Activated CD4-positive, alpha-beta T cell treated with anti-CD3 and anti-CD28 coated beads, Interleukin-2, amount 50 U/mL, for 1 hour (primary cell): ENCODE measurements at regions not wholly inside any gene's neighbourhood (a gene's known extent, or its start where the extent isn't known, plus 50 kb on each side); places are given as distances from the start of the nearest gene placed in this dataset.
"Not testable (repeated sequence)": the region's sequence is repeated elsewhere in the genome, so short reads cannot be mapped to it uniquely, and the experiment has no call there.

Experiments
- DNase-seq: peaks from one replicate; pipeline ENCODE4 v3.0.0-alpha.2; 2020

- DNase-seq: not testable (repeated sequence)
Measured at GRCh38 chr9:41839786-41840185, 289.4 kb downstream of the CNTNAP3B start.

GRCh38 chr9:41838953-41839352 is 290.3 kb downstream of the CNTNAP3B start:
- DNase-seq: not testable (repeated sequence)

DNA sequence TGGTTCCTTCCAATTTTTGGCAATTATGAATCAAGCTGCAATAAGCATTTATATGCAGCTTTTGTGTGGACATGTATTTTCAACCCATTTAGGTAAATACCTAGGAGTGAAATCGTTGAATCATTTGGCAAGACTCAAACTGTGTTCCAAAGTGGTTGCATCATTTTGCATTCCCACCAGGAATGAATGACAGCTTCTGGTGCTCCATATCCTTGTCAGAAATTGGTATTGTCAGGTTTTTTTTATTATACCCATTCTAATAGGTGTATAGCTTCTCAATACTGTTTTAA is 290.7 kb downstream of the CNTNAP3B start:
- not testable (repeated sequence) for DNase-seq

DNA sequence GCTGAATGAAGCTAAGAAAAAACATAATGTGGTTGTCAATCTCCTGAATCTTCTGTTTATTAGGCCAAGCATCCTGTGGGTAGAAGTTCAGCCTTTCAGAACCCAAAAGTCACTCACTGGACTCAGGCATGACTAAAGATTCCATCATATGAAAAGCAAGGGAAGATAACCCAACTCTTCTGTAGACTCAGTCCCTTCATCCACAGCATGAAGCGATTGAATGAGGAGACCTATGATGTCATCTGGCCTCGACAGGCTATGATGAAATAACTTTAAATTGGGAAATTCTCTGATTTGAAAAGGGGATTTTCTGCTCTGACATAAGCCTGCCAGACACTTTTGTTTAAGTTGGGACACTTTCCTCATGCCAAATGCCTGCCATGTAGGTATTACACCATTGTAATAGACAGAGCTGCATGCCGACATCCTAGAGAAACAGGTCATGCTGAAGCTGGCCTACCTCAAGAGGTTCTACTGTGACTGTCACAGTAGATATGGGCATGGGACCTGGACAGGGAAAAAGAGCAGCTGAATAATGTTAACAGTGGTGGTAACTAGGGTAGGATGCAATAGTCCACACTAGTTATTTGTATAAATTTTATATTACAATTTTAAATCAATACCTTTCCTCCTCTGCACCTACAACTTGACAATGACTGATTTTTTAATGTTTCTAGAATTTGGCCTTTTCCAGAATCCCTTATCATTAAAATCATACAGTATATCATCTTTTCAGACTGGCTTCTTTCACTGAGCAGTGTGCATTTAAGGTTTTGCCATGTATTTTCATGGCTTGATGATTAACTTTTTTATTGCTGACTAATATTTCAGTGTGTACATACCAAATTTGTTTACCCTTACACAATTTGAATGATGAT is 291.3 kb downstream of the CNTNAP3B start:
- DNase-seq: not testable (repeated sequence)

- not testable (repeated sequence) for DNase-seq
Measured at GRCh38 chr9:41833108-41833507, 296.1 kb downstream of the CNTNAP3B start.

DNA sequence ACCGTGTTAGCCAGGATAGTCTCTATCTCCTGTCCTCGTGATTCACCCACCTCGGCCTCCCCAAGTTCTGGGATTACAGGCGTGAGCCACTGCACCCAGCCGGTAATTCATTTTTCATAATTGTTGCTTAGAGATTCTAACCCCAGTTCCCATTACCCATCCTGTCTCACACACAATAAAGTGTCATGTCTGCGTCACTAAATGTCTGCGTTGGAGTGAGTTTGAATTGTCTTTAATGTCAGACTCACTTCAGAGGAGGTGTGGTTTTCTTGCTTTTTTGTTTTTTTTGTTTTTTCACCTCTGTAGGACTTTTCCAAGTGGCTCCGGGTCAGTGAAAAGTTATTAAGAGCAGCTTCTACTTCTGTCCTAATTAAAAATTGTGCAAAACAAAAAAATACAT is 304.5 kb downstream of the CNTNAP3B start:
- DNase-seq: not testable (repeated sequence)

- DNase-seq: not testable (repeated sequence)
Measured at GRCh38 chr9:41802706-41803105, 326.5 kb downstream of the CNTNAP3B start.

- DNase-seq: not testable (repeated sequence)
Measured at GRCh38 chr9:41798684-41799083, 330.5 kb downstream of the CNTNAP3B start.

DNA sequence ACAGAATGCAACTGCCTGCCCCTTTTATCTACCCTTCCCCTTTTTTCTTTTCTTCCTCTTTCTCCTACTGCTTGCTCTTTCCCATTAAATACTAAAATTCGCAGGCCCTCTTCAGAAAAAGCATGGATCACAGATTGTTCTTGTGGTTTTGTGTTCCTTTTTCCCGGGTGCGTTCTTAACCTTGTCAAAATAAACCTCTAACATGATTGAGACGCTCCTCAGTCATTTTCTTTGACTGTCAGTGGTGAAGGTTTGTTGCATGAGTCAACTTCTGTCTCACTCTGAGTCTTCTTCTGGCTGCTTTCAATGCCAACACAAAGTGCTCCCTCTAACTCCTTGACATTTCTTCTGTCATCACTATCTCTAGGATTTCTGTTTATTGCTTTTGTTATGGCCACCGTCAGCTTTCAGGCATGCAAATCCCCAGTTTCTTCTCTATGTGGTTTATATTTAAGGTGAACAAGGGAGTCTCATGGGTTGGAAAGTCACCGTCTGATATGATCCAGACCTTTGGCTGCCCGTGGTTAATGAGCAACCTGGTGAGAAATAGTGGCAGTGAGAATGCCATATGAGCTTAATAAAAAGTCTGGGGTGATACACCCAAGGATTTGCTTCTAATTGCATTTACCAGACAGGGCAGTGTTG is 338.4 kb downstream of the CNTNAP3B start:
- not testable (repeated sequence) for DNase-seq

GRCh38 chr9:41790007-41790406 is 339.2 kb downstream of the CNTNAP3B start:
- not testable (repeated sequence) for DNase-seq

- DNase-seq: not testable (repeated sequence)
Measured at GRCh38 chr9:41789387-41789786, 339.8 kb downstream of the CNTNAP3B start.

DNA sequence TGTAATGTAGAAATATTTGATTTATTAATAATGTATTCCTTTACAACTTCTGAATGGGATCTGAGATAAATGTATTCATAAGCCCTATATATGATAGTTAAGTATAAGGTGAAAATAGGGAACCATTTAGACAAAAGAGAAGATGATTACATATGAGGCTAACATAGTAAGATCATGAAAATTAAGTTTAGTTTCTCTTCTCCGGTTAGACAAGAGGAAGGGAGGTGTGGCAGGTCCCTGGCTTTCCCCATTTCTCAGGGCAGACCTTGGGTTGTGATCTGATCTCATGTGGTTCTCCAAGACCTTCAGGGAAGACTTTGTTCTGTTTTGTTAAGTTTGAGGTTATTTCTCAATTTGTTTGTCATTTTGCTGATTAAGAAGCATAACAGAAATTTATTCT is 341.3 kb downstream of the CNTNAP3B start:
- not testable (repeated sequence) for DNase-seq

GRCh38 chr9:41787270-41787669 is 342.0 kb downstream of the CNTNAP3B start:
- not testable (repeated sequence) for DNase-seq

DNA sequence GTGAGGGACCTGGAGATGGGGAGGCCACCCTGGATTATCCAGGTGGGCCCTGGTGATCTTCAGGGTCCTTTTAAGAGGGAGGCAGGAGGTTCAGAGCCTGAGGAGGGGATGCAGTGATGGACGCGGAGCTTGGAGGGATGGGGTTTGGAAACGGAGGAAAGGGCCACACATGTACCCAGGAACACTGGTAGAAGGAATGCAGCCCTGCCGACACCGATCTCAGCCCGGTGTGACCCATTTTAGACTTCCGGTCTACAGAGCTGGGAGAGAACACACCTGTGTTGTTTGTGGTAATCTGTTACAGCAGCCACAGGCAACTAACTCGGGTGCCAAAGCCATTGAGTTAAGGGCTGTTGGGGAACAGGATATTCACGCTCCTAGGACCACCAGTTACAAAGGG is 345.2 kb downstream of the CNTNAP3B start:
- DNase-seq: not testable (repeated sequence)

DNA sequence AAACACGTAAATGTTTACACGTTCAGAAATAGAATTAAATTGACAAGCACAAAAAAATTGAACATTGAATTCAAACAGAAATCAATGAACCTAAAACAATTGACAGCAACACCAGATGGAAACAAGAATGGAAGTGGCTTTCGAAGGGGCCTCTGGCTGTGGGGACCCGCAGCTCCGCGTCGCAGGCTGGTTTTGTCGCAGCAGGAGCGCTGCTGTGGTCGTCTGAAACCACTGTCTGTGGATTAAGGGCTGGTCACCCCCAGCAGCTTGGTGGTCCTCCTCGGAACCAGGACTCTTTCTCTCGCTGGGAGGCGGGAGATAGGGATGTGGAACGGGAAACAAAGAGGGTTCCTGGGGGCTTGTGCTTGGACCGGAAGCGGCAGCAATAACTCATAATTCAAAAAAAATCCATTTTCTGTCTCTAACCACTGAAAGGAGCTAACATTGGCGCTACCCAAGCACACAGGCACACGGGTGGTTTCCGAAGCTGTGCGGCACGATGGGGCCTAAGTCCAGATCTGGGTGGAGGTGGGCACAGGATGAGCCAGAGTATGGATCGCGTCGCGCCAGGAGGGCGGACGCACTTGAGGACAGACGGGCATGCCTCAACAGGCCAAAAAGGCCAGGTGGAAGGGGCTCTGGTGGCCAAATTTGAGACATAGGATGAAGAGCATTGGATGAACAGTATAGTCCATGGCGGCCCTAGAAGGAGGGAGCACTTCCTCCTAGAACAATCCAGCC is 346.0 kb downstream of the CNTNAP3B start:
- not testable (repeated sequence) for DNase-seq

GRCh38 chr9:41781899-41782298 is 347.3 kb downstream of the CNTNAP3B start:
- not testable (repeated sequence) for DNase-seq

- DNase-seq: not testable (repeated sequence)
Measured at GRCh38 chr9:41779897-41780406, 349.3 kb downstream of the CNTNAP3B start.

GRCh38 chr9:41779192-41779591 is 350.0 kb downstream of the CNTNAP3B start:
- not testable (repeated sequence) for DNase-seq

GRCh38 chr9:41778535-41779071 is 350.6 kb downstream of the CNTNAP3B start:
- not testable (repeated sequence) for DNase-seq

GRCh38 chr9:41777536-41777935 is 351.7 kb downstream of the CNTNAP3B start:
- not testable (repeated sequence) for DNase-seq

- not testable (repeated sequence) for DNase-seq
Measured at GRCh38 chr9:41772541-41772940, 356.7 kb downstream of the CNTNAP3B start.

DNA sequence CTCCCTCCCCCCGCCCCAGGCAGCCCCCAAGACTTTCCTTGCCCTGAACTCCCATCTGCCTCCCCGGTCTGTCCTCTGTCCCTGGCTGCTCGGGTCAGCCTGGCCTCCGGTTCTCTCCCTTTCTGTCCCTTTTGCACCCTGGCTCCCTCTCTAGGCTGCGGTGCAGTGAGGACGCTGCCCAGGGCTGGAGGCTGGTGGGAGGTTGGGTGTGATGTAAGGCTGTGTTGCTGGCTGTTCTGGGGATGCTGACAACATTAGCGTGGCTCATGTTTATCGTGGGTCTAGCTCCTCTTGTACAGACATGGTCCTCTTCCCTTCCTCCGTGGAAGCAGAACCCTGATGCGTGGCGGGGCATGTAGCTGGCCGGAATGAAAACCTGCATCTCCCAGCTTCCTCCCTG is 357.5 kb downstream of the CNTNAP3B start:
- not testable (repeated sequence) for DNase-seq

DNA sequence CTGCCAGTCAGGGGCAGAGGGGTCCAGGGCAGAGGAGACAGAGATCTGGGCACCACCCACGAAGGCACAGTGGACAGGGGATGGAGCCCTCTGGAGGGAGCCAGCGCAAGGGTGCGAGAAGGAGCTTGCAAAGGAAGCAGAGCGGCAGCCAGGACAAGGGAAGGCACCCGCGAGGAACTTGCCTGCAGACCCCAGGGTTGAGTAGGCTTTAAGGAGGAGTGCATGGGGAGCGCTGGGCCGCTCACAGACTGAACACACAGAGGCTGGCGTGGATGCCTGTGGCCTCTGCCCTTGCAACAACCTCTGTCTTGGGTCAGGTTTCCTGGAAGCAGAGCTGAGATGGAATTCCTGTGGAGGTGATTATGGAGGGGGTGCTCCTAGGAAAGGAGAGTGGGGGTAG is 374.4 kb downstream of the CNTNAP3B start:
- not testable (repeated sequence) for DNase-seq
